ENCODE measurements at regions not wholly inside any gene's neighbourhood (a gene's known extent, or its start where the extent isn't known, plus 50 kb on each side); places are given as distances from the start of the nearest gene placed in this dataset.

DNA sequence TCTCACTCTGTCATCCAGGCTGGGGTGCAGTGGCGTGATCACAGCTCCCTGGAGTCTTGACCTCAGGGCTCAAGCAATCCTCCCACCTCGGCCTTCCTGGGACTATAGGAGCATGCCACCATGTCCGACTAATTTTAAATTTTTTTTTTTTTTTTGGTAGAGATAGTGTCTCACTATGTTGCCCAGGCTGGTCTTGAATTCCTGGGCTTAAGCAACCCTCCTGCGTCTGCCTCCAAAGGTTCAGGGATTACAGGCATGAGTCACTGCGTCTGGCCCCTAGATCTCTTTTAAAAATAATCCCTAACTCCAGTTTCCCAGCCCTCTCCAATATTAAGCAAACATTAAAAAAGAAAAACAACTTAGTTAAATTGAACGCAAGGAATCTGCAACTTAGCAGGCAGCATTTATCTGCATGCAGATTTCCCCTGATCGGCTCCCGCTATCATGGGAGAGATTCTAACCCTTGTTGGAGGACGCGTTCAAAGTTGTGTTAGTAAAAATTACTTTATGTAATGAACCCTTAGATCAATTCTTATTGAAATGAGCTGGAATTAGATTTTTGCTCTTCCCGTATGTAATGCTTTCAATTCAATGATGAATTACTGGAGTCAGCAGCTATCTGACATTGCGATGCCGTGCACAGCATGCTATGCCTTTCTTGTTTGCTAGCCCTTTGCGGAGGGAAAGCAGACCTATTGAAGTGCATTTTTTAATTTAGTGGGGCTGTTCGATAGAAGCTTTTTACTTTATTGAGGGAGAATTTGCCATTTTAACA is 171.7 kb downstream of the HAPSTR1 start:
- H3K4me2 ChIP-seq (ENCODE audit: low read length), result no peak overlapping the region
- no peaks in the 10 kb centered on the region for H3K27me3 ChIP-seq (ENCODE audit: insufficient read depth, low read length)
- no peak overlapping the region for H3K9ac ChIP-seq (ENCODE audit: low read length)
- H3K79me2 ChIP-seq (ENCODE audit: insufficient read depth, low read length), result no peaks in the 10 kb centered on the region
- H3F3A ChIP-seq (ENCODE audit: insufficient read depth, low read length), result no peaks in the 10 kb centered on the region
- no peak overlapping the region for H3K4me3 ChIP-seq (ENCODE audit: low read depth, low read length, poor library complexity, severe bottlenecking)
- no peak overlapping the region for H3K27ac ChIP-seq (ENCODE audit: low read depth, low read length, poor library complexity, severe bottlenecking)
- TF ChIP-seq, protein P1, sequence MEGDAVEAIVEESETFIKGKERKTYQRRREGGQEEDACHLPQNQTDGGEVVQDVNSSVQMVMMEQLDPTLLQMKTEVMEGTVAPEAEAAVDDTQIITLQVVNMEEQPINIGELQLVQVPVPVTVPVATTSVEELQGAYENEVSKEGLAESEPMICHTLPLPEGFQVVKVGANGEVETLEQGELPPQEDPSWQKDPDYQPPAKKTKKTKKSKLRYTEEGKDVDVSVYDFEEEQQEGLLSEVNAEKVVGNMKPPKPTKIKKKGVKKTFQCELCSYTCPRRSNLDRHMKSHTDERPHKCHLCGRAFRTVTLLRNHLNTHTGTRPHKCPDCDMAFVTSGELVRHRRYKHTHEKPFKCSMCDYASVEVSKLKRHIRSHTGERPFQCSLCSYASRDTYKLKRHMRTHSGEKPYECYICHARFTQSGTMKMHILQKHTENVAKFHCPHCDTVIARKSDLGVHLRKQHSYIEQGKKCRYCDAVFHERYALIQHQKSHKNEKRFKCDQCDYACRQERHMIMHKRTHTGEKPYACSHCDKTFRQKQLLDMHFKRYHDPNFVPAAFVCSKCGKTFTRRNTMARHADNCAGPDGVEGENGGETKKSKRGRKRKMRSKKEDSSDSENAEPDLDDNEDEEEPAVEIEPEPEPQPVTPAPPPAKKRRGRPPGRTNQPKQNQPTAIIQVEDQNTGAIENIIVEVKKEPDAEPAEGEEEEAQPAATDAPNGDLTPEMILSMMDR (IDR thresholded peaks at IDR 0.05; ENCODE audit: low read length), result no peak
- no peak for TF ChIP-seq EZH2 (IDR thresholded peaks at IDR 0.05; ENCODE audit: borderline replicate concordance, low read length)
- H3K9me3 ChIP-seq (ENCODE audit: low read length), result no peaks in the 10 kb centered on the region
- no peak overlapping the region for H2AFZ ChIP-seq (ENCODE audit: low read length)
- H3K9me2 ChIP-seq (ENCODE audit: low read depth, low read length), result no peaks in the 10 kb centered on the region
- H3K4me1 ChIP-seq (ENCODE audit: insufficient read depth, low read length, severe bottlenecking), result no peaks in the 10 kb centered on the region
- no peaks in the 10 kb centered on the region for H3K36me3 ChIP-seq (ENCODE audit: insufficient read depth, low read length)
- no peaks in the 10 kb centered on the region for H4K20me1 ChIP-seq (ENCODE audit: insufficient read depth, low read length)

DNA sequence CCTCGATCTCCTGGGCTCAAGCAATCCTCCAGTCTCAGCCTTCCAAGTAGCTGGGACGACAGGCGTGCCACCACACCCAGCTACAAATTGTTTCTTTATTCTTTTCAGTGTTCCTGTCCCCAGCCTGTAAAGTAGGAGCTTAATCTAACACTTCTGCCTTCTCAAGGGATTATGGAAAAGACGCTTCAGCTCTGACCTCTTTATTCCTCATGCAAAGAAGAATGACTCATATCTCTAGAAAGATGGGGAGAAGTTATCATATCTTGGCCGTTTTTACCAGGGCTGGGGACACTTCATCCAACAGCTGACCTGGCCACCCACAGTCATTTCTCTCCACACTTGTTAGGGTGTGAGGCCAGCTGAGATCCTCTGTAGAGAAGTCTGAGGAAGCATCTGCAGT is 172.6 kb downstream of the HAPSTR1 start:
- Histone ChIP-seq H3F3A (ENCODE audit: insufficient read depth, low read length) (no peaks in the 10 kb centered on the region), H3K9ac (ENCODE audit: low read length) (no peak overlapping the region), H3K27ac (ENCODE audit: low read depth, low read length, poor library complexity, severe bottlenecking) (no peak overlapping the region), H3K36me3 (ENCODE audit: insufficient read depth, low read length) (no peaks in the 10 kb centered on the region), H4K20me1 (ENCODE audit: insufficient read depth, low read length) (no peaks in the 10 kb centered on the region), H3K4me2 (ENCODE audit: low read length) (no peak overlapping the region), H3K79me2 (ENCODE audit: insufficient read depth, low read length) (no peaks in the 10 kb centered on the region), H3K4me1 (ENCODE audit: insufficient read depth, low read length, severe bottlenecking) (no peaks in the 10 kb centered on the region), H2AFZ (ENCODE audit: low read length) (no peak overlapping the region), H3K9me2 (ENCODE audit: low read depth, low read length) (no peaks in the 10 kb centered on the region), H3K4me3 (ENCODE audit: low read depth, low read length, poor library complexity, severe bottlenecking) (no peak overlapping the region), H3K9me3 (ENCODE audit: low read length) (no peaks in the 10 kb centered on the region), H3K27me3 (ENCODE audit: insufficient read depth, low read length) (no peaks in the 10 kb centered on the region)
- TF ChIP-seq EZH2 (IDR thresholded peaks at IDR 0.05; ENCODE audit: borderline replicate concordance, low read length), result no peak
- TF ChIP-seq, protein P1 (IDR thresholded peaks at IDR 0.05; ENCODE audit: low read length), result no peak

DNA sequence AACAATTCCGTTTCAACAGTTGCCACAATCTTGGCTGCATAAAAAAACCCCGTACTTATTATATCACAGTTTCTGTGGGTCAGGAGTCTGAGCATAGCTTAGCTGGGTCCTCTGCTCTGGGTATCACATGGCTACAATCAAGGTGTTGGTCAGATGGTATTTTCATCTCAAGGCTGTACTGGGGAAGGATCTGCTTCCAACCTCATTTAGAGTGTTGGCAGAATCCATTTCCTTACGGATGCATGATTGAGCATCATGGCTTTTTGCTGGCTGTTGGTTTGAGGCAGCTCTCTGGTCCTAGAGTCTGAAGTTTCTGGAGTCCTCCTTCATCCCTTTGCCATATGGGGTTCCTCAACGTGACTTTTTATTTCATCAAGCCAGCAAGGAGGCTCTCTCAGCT is 177.0 kb downstream of the HAPSTR1 start:
- H3K79me2 ChIP-seq (ENCODE audit: insufficient read depth, low read length), result no peaks in the 10 kb centered on the region
- no peaks in the 10 kb centered on the region for H3F3A ChIP-seq (ENCODE audit: insufficient read depth, low read length)
- no peaks in the 10 kb centered on the region for H3K36me3 ChIP-seq (ENCODE audit: insufficient read depth, low read length)
- H3K27ac ChIP-seq (ENCODE audit: low read depth, low read length, poor library complexity, severe bottlenecking), result no peak overlapping the region
- no peak overlapping the region for H2AFZ ChIP-seq (ENCODE audit: low read length)
- H3K4me1 ChIP-seq (ENCODE audit: insufficient read depth, low read length, severe bottlenecking), result no peaks in the 10 kb centered on the region
- no peak overlapping the region for H3K9ac ChIP-seq (ENCODE audit: low read length)
- no peaks in the 10 kb centered on the region for H3K27me3 ChIP-seq (ENCODE audit: insufficient read depth, low read length)
- TF ChIP-seq EZH2 (IDR thresholded peaks at IDR 0.05; ENCODE audit: borderline replicate concordance, low read length), result no peak
- TF ChIP-seq, protein P1 (IDR thresholded peaks at IDR 0.05; ENCODE audit: low read length), result no peak
- H3K9me2 ChIP-seq (ENCODE audit: low read depth, low read length), result no peaks in the 10 kb centered on the region
- H4K20me1 ChIP-seq (ENCODE audit: insufficient read depth, low read length), result no peaks in the 10 kb centered on the region
- H3K4me3 ChIP-seq (ENCODE audit: low read depth, low read length, poor library complexity, severe bottlenecking), result no peak overlapping the region
- no peaks in the 10 kb centered on the region for H3K9me3 ChIP-seq (ENCODE audit: low read length)
- no peak overlapping the region for H3K4me2 ChIP-seq (ENCODE audit: low read length)

Measured in OCI-LY1 (cell line).